ENCODE measurements at regions not wholly inside any gene's neighbourhood (a gene's known extent, or its start where the extent isn't known, plus 50 kb on each side); places are given as distances from the start of the nearest gene placed in this dataset.

DNA sequence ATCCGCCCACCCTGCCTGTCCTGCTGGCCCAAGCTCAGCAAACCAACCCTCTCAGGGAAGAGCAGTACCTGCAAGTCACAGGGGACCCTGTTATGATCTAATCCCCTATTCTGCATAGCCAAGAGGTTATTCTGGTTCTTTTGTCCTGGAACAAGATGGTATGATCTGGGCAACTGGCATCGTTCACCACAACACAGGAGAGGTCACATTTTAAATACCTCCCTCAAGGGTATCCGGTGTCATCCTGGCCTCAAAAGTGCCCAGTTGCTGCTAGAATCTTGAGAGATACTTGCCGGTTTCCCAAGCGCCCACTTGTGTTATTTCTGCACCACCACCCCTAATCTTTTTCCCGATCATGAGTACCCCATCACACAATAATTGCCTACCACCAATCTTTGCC, 497.5 kb downstream of the BCOR start:
- Histone ChIP-seq H3K27ac (no peak overlapping the region), H3K27me3 (peaks cover 0 to 41% (median 0%) of the 10 kb centered on the region in 7 donors), H3K9me3 (no peaks in the 10 kb centered on the region), H3K4me3 (no peak overlapping the region), H3K4me1 (no peaks in the 10 kb centered on the region), H3K36me3 (no peaks in the 10 kb centered on the region)
- ATAC-seq (no peak), DNase-seq (no peak)
- intact Hi-C loops (cut with DNase I): no loop called here
- WGBS, 2 donors: 92 to 98% methylated on average over 6 of the region's 6 CpGs
- TF ChIP-seq, protein P1, sequence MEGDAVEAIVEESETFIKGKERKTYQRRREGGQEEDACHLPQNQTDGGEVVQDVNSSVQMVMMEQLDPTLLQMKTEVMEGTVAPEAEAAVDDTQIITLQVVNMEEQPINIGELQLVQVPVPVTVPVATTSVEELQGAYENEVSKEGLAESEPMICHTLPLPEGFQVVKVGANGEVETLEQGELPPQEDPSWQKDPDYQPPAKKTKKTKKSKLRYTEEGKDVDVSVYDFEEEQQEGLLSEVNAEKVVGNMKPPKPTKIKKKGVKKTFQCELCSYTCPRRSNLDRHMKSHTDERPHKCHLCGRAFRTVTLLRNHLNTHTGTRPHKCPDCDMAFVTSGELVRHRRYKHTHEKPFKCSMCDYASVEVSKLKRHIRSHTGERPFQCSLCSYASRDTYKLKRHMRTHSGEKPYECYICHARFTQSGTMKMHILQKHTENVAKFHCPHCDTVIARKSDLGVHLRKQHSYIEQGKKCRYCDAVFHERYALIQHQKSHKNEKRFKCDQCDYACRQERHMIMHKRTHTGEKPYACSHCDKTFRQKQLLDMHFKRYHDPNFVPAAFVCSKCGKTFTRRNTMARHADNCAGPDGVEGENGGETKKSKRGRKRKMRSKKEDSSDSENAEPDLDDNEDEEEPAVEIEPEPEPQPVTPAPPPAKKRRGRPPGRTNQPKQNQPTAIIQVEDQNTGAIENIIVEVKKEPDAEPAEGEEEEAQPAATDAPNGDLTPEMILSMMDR (IDR thresholded peaks at IDR 0.05): no peak

- H3K27me3 ChIP-seq: peaks cover 0 to 32% (median 0%) of the 10 kb centered on the region in 7 donors
- no peak overlapping the region for H3K27ac ChIP-seq
- H3K4me1 ChIP-seq: no peaks in the 10 kb centered on the region
- intact Hi-C loops (cut with DNase I): no loop called here
- H3K4me3 ChIP-seq: no peak overlapping the region
- H3K36me3 ChIP-seq: no peaks in the 10 kb centered on the region
- ATAC-seq: no peak
- peaks cover 0 to under 1% (median 0%) of the 10 kb centered on the region in 11 donors for H3K9me3 ChIP-seq
- no peak for DNase-seq
- WGBS, 2 donors: 53 to 71% methylated on average over 15 to 19 of the region's 19 CpGs
- TF ChIP-seq, protein P1 (IDR thresholded peaks at IDR 0.05): no peak
Observed at GRCh38 chrX:39601231-39602177, 496.3 kb downstream of the BCOR start.

- TF ChIP-seq, protein P1 (IDR thresholded peaks at IDR 0.05): no peak
- peaks cover 0 to 8% (median 0%) of the 10 kb centered on the region in 11 donors for H3K9me3 ChIP-seq
- DNase-seq (no peak), ATAC-seq (no peak)
- H3K27ac ChIP-seq: no peak overlapping the region
- H3K27me3 ChIP-seq: peaks cover 0 to 28% (median 0%) of the 10 kb centered on the region in 7 donors
- WGBS, 2 donors: 94 to 95% methylated on average over 4 of the region's 4 CpGs
- H3K4me3 ChIP-seq: no peak overlapping the region
- no peaks in the 10 kb centered on the region for H3K36me3 ChIP-seq
- intact Hi-C loops (cut with DNase I): no loop called here
- H3K4me1 ChIP-seq: no peaks in the 10 kb centered on the region
Observed at GRCh38 chrX:39602195-39602594, 495.6 kb downstream of the BCOR start.

DNA sequence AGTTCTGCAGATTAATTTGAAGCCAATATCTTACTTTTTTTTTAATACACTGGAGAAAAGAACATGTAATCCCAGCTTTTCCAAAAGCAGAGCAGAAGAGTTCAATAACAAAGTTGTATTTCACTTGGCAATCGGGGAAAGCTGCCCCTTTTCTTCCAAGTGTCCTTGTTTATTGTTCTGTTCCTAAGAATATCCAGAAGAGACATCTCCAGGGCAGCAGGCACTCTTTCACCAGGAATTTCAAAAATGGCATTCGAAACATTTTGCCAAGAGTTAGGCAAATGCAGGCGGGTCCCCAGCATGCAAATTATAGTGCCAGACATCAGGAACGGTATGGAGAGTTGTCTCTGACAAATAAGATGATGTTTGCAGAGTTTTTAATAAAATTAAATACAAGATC, 494.5 kb downstream of the BCOR start:
- peaks cover 0 to 22% (median 0%) of the 10 kb centered on the region in 7 donors for H3K27me3 ChIP-seq
- WGBS, 2 donors: 48 to 68% methylated on average over 4 of the region's 4 CpGs
- no peak overlapping the region for H3K4me3 ChIP-seq
- H3K4me1 ChIP-seq: no peaks in the 10 kb centered on the region
- H3K9me3 ChIP-seq: peaks cover 0 to 14% (median 0%) of the 10 kb centered on the region in 11 donors
- TF ChIP-seq, protein P1 (IDR thresholded peaks at IDR 0.05): no peak
- intact Hi-C loops (cut with DNase I): no loop called here
- no peak for DNase-seq
- ATAC-seq: no peak
- H3K36me3 ChIP-seq: no peaks in the 10 kb centered on the region
- no peak overlapping the region for H3K27ac ChIP-seq

Measured in heart right ventricle (tissue), 16 donors.